GM23248 (cell line): ENCODE measurements at regions not wholly inside any gene's neighbourhood (a gene's known extent, or its start where the extent isn't known, plus 50 kb on each side); places are given as distances from the start of the nearest gene placed in this dataset.

ENCODE experiments used
- EZH2 ChIP-seq: fragments of 200-600 bp; sonication (generic); IDR thresholded peaks from 2 replicates; pipeline ENCODE4 v1.6.1; 2018; ENCODE audit warnings: antibody characterized with exemption, mild to moderate bottlenecking; ENCODE audit not compliant: insufficient read depth, poor library complexity, severe bottlenecking
- EZH2phosphoT487 ChIP-seq: fragments of 200-600 bp; sonication (generic); IDR thresholded peaks from 2 replicates; pipeline ENCODE4 v1.6.1; 2018; ENCODE audit warnings: antibody characterized with exemption, moderate library complexity, mild to moderate bottlenecking, low read depth; ENCODE audit not compliant: insufficient read depth

DNA sequence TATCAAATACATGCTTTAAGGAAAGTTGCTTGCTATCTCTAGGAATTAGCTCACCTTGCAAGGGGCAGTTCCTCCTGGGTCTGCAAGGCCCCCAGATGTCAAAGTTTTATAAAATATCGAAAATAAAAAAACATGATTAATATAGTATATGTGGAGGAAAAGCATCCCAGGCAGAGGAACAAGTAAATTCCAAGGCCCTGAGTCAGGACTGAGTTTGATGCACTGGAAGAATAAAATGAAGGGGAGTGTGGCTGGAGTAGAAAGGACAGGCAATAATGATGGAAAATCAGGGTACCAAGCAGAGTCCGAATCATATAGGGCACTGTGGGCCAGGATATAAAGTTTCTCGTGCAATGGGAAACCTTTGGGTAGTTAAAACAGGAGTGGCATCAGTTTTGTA lies 112.4 kb upstream of the EEPD1 start:
- TF ChIP-seq EZH2phosphoT487 (no peak), EZH2 (no peak)
